ENCODE measurements at regions not wholly inside any gene's neighbourhood (a gene's known extent, or its start where the extent isn't known, plus 50 kb on each side); places are given as distances from the start of the nearest gene placed in this dataset.
A peak's percentile ranks its signal among the peaks of the same experiment; 100 is the strongest.

DNA sequence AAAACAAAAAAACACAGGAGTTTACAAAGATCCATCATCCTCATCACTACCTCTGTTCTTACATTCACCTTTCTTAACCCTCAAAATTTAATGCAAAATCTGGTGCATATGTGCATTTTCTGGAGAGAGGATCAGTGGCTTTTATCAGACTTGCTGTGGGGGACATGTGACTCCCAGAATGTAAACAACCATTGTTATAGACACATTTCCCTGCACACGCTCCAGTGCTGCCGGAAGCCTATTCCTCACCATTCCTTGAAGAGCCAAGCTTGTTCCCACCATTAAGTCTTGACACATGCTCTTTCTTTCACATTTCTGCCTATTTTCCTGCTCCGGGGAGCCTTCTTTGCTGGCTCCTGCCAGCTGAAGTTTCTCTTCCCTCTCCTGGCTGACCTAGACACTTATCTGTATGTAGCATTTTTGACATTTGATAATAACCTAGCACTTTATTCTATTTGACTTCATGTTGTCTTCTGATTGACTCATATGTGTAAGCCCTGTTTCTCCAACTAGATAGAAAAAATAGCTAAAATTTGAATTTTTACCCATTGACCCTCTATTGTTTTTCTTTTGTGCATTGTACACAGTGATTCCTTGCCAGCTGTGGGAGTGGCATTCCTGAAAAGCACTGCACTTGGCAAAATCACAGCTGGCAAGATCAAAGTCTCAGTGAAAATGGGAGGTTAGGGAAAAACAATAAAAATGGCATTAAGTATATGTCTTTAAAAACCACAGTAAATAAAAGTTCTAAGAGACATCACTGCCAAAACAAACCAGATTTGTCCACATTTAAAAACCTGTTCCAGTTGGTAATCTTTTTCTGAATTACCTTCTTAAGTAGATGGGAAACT lies 76.8 kb upstream of the CIBAR2 start:
- Histone ChIP-seq H3K18ac (ENCODE audit: low read depth, low read length) (no peak overlapping the region), H3K27ac (ENCODE audit: insufficient read depth, low read length) (no peak overlapping the region), H4K91ac (ENCODE audit: insufficient read depth, low read depth, low read length) (no peak overlapping the region), H3K4me1 (ENCODE audit: control insufficient read depth, insufficient read depth, low read length) (peaks cover 21% of the 10 kb centered on the region), H3K4me2 (ENCODE audit: low read depth, low read length) (no peak overlapping the region), H2BK15ac (ENCODE audit: low read depth, low read length) (no peak overlapping the region), H2AK5ac (ENCODE audit: low read depth, low read length) (no peak overlapping the region), H3K4me3 (ENCODE audit: insufficient read depth, low read depth, low read length) (no peak overlapping the region), H3K56ac (ENCODE audit: extremely low read depth, insufficient read depth, low read length) (no peak overlapping the region), H3K36me3 (ENCODE audit: control insufficient read depth, insufficient read depth, low read length) (peaks cover 13% of the 10 kb centered on the region), H3K4ac (ENCODE audit: low read depth, low read length) (no peak overlapping the region), H2BK20ac (ENCODE audit: low read depth, low read length) (no peak overlapping the region), H2AFZ (replicated peaks; ENCODE audit: low read length, poor library complexity) (no peak overlapping the region), H3K23ac (ENCODE audit: low read depth, low read length) (peak overlapping the region; percentile 32; the same call in 1 of the 2 replicates), H2BK5ac (ENCODE audit: low read depth, low read length, poor library complexity, severe bottlenecking) (no peak overlapping the region), H3K27me3 (ENCODE audit: control insufficient read depth, insufficient read depth, low read length) (no peaks in the 10 kb centered on the region), H3K9me1 (ENCODE audit: insufficient read depth, low read length) (peaks cover 39% of the 10 kb centered on the region), H4K8ac (ENCODE audit: low read depth in 2 of 2, low read length in 2 of 2) (no peak overlapping the region), H2AK9ac (replicated peaks; ENCODE audit: low read depth, low read length, poor library complexity) (no peak overlapping the region), H4K20me1 (ENCODE audit: insufficient read depth, low read length) (peaks cover 28% of the 10 kb centered on the region), H3K9me3 (ENCODE audit: control insufficient read depth, insufficient read depth, low read length) (peaks cover 6% of the 10 kb centered on the region), H2BK120ac (ENCODE audit: low read depth, low read length) (no peak overlapping the region), H3K9ac (ENCODE audit: low read depth, low read length) (no peak overlapping the region), H4K5ac (ENCODE audit: low read depth, low read length) (no peak overlapping the region), H3K14ac (replicated peaks; ENCODE audit: low read depth, low read length) (no peak overlapping the region), H3K79me1 (ENCODE audit: low read depth in 1 of 2, low read length in 2 of 2) (peaks cover 49 to 79% of the 10 kb centered on the region in 2 experiments)
- ChIA-PET POLR2A (ENCODE audit: unreplicated experiment) (no interaction called here), CTCF (no interaction called here)
- dilution Hi-C loops (cut with HindIII; ENCODE audit: low sequenced_read_pairs, unreplicated experiment) (no loop called here), in situ Hi-C loops (cut with MboI; ENCODE audit: low sequenced_read_pairs) (no loop called here), intact Hi-C loops (cut with micrococcal nuclease) (no loop called here)
- no peak for TF ChIP-seq CHD1 (IDR thresholded peaks at IDR 0.05; ENCODE audit: low read depth, low read length)
- no peak for TF ChIP-seq POLR2A (IDR thresholded peaks at IDR 0.05; ENCODE audit: low read depth, low read length)
- no peak for TF ChIP-seq CTCF (conservative IDR thresholded peaks at IDR 0.05; ENCODE audit: low read depth, low read length)
- no peak for TF ChIP-seq CEBPB (IDR thresholded peaks at IDR 0.05; ENCODE audit: low read depth, low read length)
- no peak for TF ChIP-seq RCOR1 (IDR thresholded peaks at IDR 0.05; ENCODE audit: insufficient replicate concordance, low read length)
- TF ChIP-seq RAD21 (IDR thresholded peaks at IDR 0.05; ENCODE audit: low read length), result no peak
- TF ChIP-seq RFX5 (IDR thresholded peaks at IDR 0.05; ENCODE audit: low read depth, low read length), result no peak
- TF ChIP-seq NFE2L2 (IDR thresholded peaks at IDR 0.05; ENCODE audit: low read depth, low read length), result no peak
- TF ChIP-seq MAFK (IDR thresholded peaks at IDR 0.05; ENCODE audit: low read depth, low read length), result no peak
- TF ChIP-seq USF2 (IDR thresholded peaks at IDR 0.05; ENCODE audit: low read depth, low read length), result no peak
- no peak for TF ChIP-seq FOS (IDR thresholded peaks at IDR 0.05; ENCODE audit: low read depth, low read length)
- TF ChIP-seq, protein P1, sequence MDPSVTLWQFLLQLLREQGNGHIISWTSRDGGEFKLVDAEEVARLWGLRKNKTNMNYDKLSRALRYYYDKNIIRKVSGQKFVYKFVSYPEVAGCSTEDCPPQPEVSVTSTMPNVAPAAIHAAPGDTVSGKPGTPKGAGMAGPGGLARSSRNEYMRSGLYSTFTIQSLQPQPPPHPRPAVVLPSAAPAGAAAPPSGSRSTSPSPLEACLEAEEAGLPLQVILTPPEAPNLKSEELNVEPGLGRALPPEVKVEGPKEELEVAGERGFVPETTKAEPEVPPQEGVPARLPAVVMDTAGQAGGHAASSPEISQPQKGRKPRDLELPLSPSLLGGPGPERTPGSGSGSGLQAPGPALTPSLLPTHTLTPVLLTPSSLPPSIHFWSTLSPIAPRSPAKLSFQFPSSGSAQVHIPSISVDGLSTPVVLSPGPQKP (IDR thresholded peaks at IDR 0.05; ENCODE audit: borderline replicate concordance, low read depth, low read length), result no peak
- TF ChIP-seq MXI1 (IDR thresholded peaks at IDR 0.05; ENCODE audit: borderline replicate concordance, low read depth, low read length), result no peak
- TF ChIP-seq BHLHE40 (IDR thresholded peaks at IDR 0.05; ENCODE audit: low read depth, low read length), result no peak
- no peak for ATAC-seq (ENCODE audit: low read depth)
- BruUV-seq (replicated peaks), result no TSS peak
- no peak for DNase-seq
- WGBS, 2 experiments (ENCODE audit: extremely low coverage in 2 of 2, insufficient read length in 1 of 2), result 100% methylated on average over 2 of the region's 3 CpGs; no CpG with 5 or more reads in 1 of the 2 experiments

Data from IMR-90 (cell line).